ENCODE measurements at regions not wholly inside any gene's neighbourhood (a gene's known extent, or its start where the extent isn't known, plus 50 kb on each side); places are given as distances from the start of the nearest gene placed in this dataset.
A peak's percentile ranks its signal among the peaks of the same experiment; 100 is the strongest.

GRCh38 chr7:114048386-114049235 is 129.8 kb upstream of the PPP1R3A start:
- ATAC-seq (ENCODE audit: insufficient read depth, low FRiP score) (peak; percentile 20), DNase-seq (peak in 1 of 3 donors; percentile 13)
- no peak overlapping the region for H3K27ac ChIP-seq (ENCODE audit: low read depth in 1 of 2, low read length in 1 of 2)
- peaks cover 0 to 1% (median 0%) of the 10 kb centered on the region in 4 donors for H3K9me3 ChIP-seq (ENCODE audit: control insufficient read depth in 4 of 4, insufficient read depth in 3 of 4, low read length in 3 of 4)
- WGBS, 2 donors, result 78 to 80% methylated on average over 12 of the region's 12 CpGs
- TF ChIP-seq, protein P1, sequence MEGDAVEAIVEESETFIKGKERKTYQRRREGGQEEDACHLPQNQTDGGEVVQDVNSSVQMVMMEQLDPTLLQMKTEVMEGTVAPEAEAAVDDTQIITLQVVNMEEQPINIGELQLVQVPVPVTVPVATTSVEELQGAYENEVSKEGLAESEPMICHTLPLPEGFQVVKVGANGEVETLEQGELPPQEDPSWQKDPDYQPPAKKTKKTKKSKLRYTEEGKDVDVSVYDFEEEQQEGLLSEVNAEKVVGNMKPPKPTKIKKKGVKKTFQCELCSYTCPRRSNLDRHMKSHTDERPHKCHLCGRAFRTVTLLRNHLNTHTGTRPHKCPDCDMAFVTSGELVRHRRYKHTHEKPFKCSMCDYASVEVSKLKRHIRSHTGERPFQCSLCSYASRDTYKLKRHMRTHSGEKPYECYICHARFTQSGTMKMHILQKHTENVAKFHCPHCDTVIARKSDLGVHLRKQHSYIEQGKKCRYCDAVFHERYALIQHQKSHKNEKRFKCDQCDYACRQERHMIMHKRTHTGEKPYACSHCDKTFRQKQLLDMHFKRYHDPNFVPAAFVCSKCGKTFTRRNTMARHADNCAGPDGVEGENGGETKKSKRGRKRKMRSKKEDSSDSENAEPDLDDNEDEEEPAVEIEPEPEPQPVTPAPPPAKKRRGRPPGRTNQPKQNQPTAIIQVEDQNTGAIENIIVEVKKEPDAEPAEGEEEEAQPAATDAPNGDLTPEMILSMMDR (IDR thresholded peaks at IDR 0.05; ENCODE audit: control extremely low read depth, extremely low read depth), result no peak
- H3K27me3 ChIP-seq (ENCODE audit: control insufficient read depth in 3 of 3, insufficient read depth in 3 of 3, low read length in 2 of 3), result no peaks in the 10 kb centered on the region
- no peak overlapping the region for H3K4me3 ChIP-seq
- H3K36me3 ChIP-seq (ENCODE audit: control insufficient read depth in 4 of 4, insufficient read depth in 4 of 4, low read length in 4 of 4), result no peaks in the 10 kb centered on the region
- H3K4me1 ChIP-seq (ENCODE audit: control insufficient read depth in 5 of 5, insufficient read depth in 5 of 5, low read length in 5 of 5), result no peaks in the 10 kb centered on the region
- H3K9ac ChIP-seq (ENCODE audit: insufficient read depth in 1 of 2, low read length in 2 of 2), result no peak overlapping the region

DNA sequence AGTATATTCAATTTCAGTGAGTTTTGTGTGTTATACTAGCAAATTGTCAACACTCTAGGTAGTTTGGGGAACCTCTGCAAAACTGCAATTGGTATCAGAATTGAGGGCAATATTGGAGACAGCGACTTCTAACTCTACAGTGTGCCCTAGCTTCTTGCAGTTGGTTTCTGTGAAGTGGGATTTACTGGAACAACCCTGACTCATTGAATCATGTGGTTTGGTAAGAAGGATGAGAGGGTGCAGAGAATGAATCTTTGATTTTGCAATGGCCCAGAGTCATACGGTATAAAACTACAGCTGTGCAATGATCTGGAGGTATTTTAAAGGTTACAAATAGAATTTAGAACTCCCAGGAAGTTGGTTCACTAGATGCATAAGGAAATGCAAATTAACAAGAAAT is 129.1 kb upstream of the PPP1R3A start:
- Histone ChIP-seq H3K9ac (ENCODE audit: insufficient read depth in 1 of 2, low read length in 2 of 2) (no peak overlapping the region), H3K4me3 (no peak overlapping the region), H3K9me3 (ENCODE audit: control insufficient read depth in 4 of 4, insufficient read depth in 3 of 4, low read length in 3 of 4) (peaks cover 0 to 1% (median 0%) of the 10 kb centered on the region in 4 donors), H3K4me1 (ENCODE audit: control insufficient read depth in 5 of 5, insufficient read depth in 5 of 5, low read length in 5 of 5) (no peaks in the 10 kb centered on the region), H3K36me3 (ENCODE audit: control insufficient read depth in 4 of 4, insufficient read depth in 4 of 4, low read length in 4 of 4) (no peaks in the 10 kb centered on the region), H3K27me3 (ENCODE audit: control insufficient read depth in 3 of 3, insufficient read depth in 3 of 3, low read length in 2 of 3) (no peaks in the 10 kb centered on the region), H3K27ac (ENCODE audit: low read depth in 1 of 2, low read length in 1 of 2) (no peak overlapping the region)
- DNase-seq (no peak), ATAC-seq (ENCODE audit: insufficient read depth, low FRiP score) (peak; percentile 27)
- TF ChIP-seq, protein P1 (IDR thresholded peaks at IDR 0.05; ENCODE audit: control extremely low read depth, extremely low read depth), result no peak
- WGBS, 2 donors, result 49 to 67% methylated on average over 2 of the region's 2 CpGs

DNA sequence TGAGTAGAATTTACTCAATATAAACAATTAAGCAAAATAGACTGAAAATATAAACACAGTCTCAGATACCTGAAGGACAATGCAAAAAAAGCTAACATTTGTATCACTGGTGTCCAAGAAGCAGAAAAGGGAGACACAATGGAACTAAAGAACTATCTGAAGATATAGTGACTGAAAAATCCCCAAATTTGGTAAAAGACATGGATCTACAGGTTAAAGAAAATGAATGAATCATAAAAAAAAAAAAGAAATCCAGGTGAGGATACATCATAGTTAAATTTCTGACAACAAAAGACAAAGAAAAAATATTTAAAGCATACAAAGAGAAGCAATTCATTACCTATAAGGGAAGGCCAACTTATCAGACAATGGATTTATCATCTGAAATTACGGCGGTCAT is 114.7 kb upstream of the PPP1R3A start:
- TF ChIP-seq, protein P1 (IDR thresholded peaks at IDR 0.05; ENCODE audit: control extremely low read depth, extremely low read depth), result no peak
- Histone ChIP-seq H3K36me3 (ENCODE audit: control insufficient read depth in 4 of 4, insufficient read depth in 4 of 4, low read length in 4 of 4) (no peaks in the 10 kb centered on the region), H3K4me3 (no peak overlapping the region), H3K27ac (ENCODE audit: low read depth in 1 of 2, low read length in 1 of 2) (no peak overlapping the region), H3K27me3 (ENCODE audit: control insufficient read depth in 3 of 3, insufficient read depth in 3 of 3, low read length in 2 of 3) (no peaks in the 10 kb centered on the region), H3K4me1 (ENCODE audit: control insufficient read depth in 5 of 5, insufficient read depth in 5 of 5, low read length in 5 of 5) (no peaks in the 10 kb centered on the region), H3K9ac (ENCODE audit: insufficient read depth in 1 of 2, low read length in 2 of 2) (no peak overlapping the region), H3K9me3 (ENCODE audit: control insufficient read depth in 4 of 4, insufficient read depth in 3 of 4, low read length in 3 of 4) (no peaks in the 10 kb centered on the region)
- 91 to 96% methylated on average over 2 of the region's 2 CpGs for WGBS, 2 donors
- DNase-seq, result no peak
- no peak for ATAC-seq (ENCODE audit: insufficient read depth, low FRiP score)

Measured in lung (tissue), 11 donors.